ENCODE measurements at regions not wholly inside any gene's neighbourhood (a gene's known extent, or its start where the extent isn't known, plus 50 kb on each side); places are given as distances from the start of the nearest gene placed in this dataset.

GRCh38 chr9:8224381-8224801 is 424.8 kb upstream of the DMAC1 start:
- TF ChIP-seq, protein P1, sequence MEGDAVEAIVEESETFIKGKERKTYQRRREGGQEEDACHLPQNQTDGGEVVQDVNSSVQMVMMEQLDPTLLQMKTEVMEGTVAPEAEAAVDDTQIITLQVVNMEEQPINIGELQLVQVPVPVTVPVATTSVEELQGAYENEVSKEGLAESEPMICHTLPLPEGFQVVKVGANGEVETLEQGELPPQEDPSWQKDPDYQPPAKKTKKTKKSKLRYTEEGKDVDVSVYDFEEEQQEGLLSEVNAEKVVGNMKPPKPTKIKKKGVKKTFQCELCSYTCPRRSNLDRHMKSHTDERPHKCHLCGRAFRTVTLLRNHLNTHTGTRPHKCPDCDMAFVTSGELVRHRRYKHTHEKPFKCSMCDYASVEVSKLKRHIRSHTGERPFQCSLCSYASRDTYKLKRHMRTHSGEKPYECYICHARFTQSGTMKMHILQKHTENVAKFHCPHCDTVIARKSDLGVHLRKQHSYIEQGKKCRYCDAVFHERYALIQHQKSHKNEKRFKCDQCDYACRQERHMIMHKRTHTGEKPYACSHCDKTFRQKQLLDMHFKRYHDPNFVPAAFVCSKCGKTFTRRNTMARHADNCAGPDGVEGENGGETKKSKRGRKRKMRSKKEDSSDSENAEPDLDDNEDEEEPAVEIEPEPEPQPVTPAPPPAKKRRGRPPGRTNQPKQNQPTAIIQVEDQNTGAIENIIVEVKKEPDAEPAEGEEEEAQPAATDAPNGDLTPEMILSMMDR (IDR thresholded peaks at IDR 0.05; ENCODE audit: control extremely low read depth, extremely low read depth), result no peak
- 40 to 55% methylated on average over 4 of the region's 4 CpGs for WGBS, 2 donors
- no peak overlapping the region for H3K27ac ChIP-seq (ENCODE audit: low read depth in 1 of 2, low read length in 1 of 2)
- H3K9ac ChIP-seq (ENCODE audit: insufficient read depth in 1 of 2, low read length in 2 of 2), result no peak overlapping the region
- peaks cover 0 to 2% (median 0%) of the 10 kb centered on the region in 4 donors for H3K9me3 ChIP-seq (ENCODE audit: control insufficient read depth in 4 of 4, insufficient read depth in 3 of 4, low read length in 3 of 4)
- peaks cover 0 to 12% (median 0%) of the 10 kb centered on the region in 5 donors for H3K4me1 ChIP-seq (ENCODE audit: control insufficient read depth in 5 of 5, insufficient read depth in 5 of 5, low read length in 5 of 5)
- no peaks in the 10 kb centered on the region for H3K27me3 ChIP-seq (ENCODE audit: control insufficient read depth in 3 of 3, insufficient read depth in 3 of 3, low read length in 2 of 3)
- no peak overlapping the region for H3K4me3 ChIP-seq
- DNase-seq (no peak), ATAC-seq (ENCODE audit: insufficient read depth, low FRiP score) (no peak)
- no peaks in the 10 kb centered on the region for H3K36me3 ChIP-seq (ENCODE audit: control insufficient read depth in 4 of 4, insufficient read depth in 4 of 4, low read length in 4 of 4)

DNA sequence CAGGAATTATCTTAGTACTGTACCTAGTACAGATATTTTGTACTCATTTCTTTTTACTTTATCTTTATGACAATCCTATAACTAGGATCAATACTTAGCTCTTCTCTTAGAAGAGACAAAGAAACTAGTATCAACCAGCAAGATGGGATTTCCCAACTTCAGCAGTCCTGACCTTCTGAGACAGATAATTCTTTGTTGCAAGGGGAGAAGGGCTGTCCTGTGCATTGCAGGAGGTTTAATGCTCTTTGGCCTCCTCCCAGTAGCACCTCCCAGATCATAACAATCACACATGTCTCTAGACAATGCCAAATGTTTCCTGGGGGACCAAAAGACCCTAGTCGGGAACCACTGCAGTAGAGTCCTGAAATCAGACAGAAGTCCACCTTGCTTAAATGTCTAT is 424.3 kb upstream of the DMAC1 start:
- H3K27ac ChIP-seq (ENCODE audit: low read depth in 1 of 2, low read length in 1 of 2), result no peak overlapping the region
- H3K9ac ChIP-seq (ENCODE audit: insufficient read depth in 1 of 2, low read length in 2 of 2), result no peak overlapping the region
- TF ChIP-seq, protein P1 (IDR thresholded peaks at IDR 0.05; ENCODE audit: control extremely low read depth, extremely low read depth), result no peak
- H3K4me1 ChIP-seq (ENCODE audit: control insufficient read depth in 5 of 5, insufficient read depth in 5 of 5, low read length in 5 of 5), result peaks cover 0 to 7% (median 0%) of the 10 kb centered on the region in 5 donors
- no peaks in the 10 kb centered on the region for H3K27me3 ChIP-seq (ENCODE audit: control insufficient read depth in 3 of 3, insufficient read depth in 3 of 3, low read length in 2 of 3)
- peaks cover 0 to 2% (median 0%) of the 10 kb centered on the region in 4 donors for H3K9me3 ChIP-seq (ENCODE audit: control insufficient read depth in 4 of 4, insufficient read depth in 3 of 4, low read length in 3 of 4)
- 89 to 93% methylated on average over 1 of the region's 1 CpG for WGBS, 2 donors
- ATAC-seq (ENCODE audit: insufficient read depth, low FRiP score), result no peak
- H3K4me3 ChIP-seq, result no peak overlapping the region
- no peak for DNase-seq
- no peaks in the 10 kb centered on the region for H3K36me3 ChIP-seq (ENCODE audit: control insufficient read depth in 4 of 4, insufficient read depth in 4 of 4, low read length in 4 of 4)

DNA sequence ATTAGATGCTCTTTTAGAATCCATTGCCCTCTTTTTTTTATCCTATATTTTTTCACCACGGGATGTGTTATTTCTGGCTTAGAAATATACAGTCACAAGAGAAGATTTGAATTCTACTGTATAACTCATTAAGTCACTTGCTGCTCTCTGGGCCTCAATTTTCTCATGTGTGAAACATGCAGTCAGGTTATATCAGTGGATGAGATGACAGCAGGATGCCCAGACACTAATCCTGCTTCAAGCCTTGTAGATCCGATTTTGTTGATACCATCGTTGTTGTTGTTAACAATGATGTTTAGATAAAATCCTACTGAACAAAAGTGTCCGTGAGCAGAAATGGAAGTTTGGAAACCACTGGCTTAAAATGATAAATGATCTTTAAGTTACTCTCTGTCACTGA is 421.9 kb upstream of the DMAC1 start:
- TF ChIP-seq, protein P1 (IDR thresholded peaks at IDR 0.05; ENCODE audit: control extremely low read depth, extremely low read depth), result no peak
- Histone ChIP-seq H3K27me3 (ENCODE audit: control insufficient read depth in 3 of 3, insufficient read depth in 3 of 3, low read length in 2 of 3) (no peaks in the 10 kb centered on the region), H3K27ac (ENCODE audit: low read depth in 1 of 2, low read length in 1 of 2) (no peak overlapping the region), H3K9ac (ENCODE audit: insufficient read depth in 1 of 2, low read length in 2 of 2) (no peak overlapping the region), H3K4me1 (ENCODE audit: control insufficient read depth in 5 of 5, insufficient read depth in 5 of 5, low read length in 5 of 5) (peaks cover 0 to 4% (median 0%) of the 10 kb centered on the region in 5 donors), H3K9me3 (ENCODE audit: control insufficient read depth in 4 of 4, insufficient read depth in 3 of 4, low read length in 3 of 4) (peaks cover 0 to 5% (median under 1%) of the 10 kb centered on the region in 4 donors), H3K36me3 (ENCODE audit: control insufficient read depth in 4 of 4, insufficient read depth in 4 of 4, low read length in 4 of 4) (no peaks in the 10 kb centered on the region), H3K4me3 (no peak overlapping the region)
- DNase-seq (no peak), ATAC-seq (ENCODE audit: insufficient read depth, low FRiP score) (no peak)
- WGBS, 2 donors, result 53 to 65% methylated on average over 4 of the region's 4 CpGs

GRCh38 chr9:8208465-8208864 is 408.9 kb upstream of the DMAC1 start:
- WGBS, 2 donors, result 91 to 93% methylated on average over 2 of the region's 2 CpGs
- Histone ChIP-seq H3K9me3 (ENCODE audit: control insufficient read depth in 4 of 4, insufficient read depth in 3 of 4, low read length in 3 of 4) (no peaks in the 10 kb centered on the region), H3K36me3 (ENCODE audit: control insufficient read depth in 4 of 4, insufficient read depth in 4 of 4, low read length in 4 of 4) (no peaks in the 10 kb centered on the region), H3K27ac (ENCODE audit: low read depth in 1 of 2, low read length in 1 of 2) (no peak overlapping the region), H3K4me1 (ENCODE audit: control insufficient read depth in 5 of 5, insufficient read depth in 5 of 5, low read length in 5 of 5) (no peaks in the 10 kb centered on the region), H3K9ac (ENCODE audit: insufficient read depth in 1 of 2, low read length in 2 of 2) (no peak overlapping the region), H3K4me3 (no peak overlapping the region), H3K27me3 (ENCODE audit: control insufficient read depth in 3 of 3, insufficient read depth in 3 of 3, low read length in 2 of 3) (no peaks in the 10 kb centered on the region)
- ATAC-seq (ENCODE audit: insufficient read depth, low FRiP score), result no peak
- DNase-seq, result no peak
- TF ChIP-seq, protein P1 (IDR thresholded peaks at IDR 0.05; ENCODE audit: control extremely low read depth, extremely low read depth), result no peak

All from lung (tissue), 11 donors.